HG03378 (cell line): ENCODE measurements at regions not wholly inside any gene's neighbourhood (a gene's known extent, or its start where the extent isn't known, plus 50 kb on each side); places are given as distances from the start of the nearest gene placed in this dataset.

Experiments used
- ATAC-seq: cut with Tn5 transposase; IDR thresholded peaks from one replicate; pipeline ENCODE4 v1.9.1; 2021; ENCODE audit warnings: mild to moderate bottlenecking, moderate library complexity; ENCODE audit not compliant: unreplicated experiment

DNA sequence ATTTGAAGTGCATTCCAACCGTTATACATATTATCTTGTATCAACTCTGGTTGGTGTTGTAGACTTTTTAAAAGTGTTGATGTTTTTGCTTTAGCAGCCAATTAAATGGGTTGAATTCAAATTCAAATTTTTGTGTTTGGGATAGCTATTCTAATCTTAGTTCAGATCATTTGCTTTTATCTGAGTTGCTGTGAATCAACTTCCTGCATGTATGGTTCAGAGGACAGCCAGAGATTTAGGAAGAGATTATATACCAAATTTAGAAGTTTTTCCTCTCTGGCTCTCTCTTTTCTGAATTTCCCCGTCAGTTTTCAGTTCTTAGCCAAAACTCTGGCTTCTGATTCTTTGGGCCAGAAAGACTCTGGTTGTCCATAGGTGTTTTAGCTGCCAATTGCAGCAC is 415.5 kb downstream of the NUF2 start:
- no peak for ATAC-seq

DNA sequence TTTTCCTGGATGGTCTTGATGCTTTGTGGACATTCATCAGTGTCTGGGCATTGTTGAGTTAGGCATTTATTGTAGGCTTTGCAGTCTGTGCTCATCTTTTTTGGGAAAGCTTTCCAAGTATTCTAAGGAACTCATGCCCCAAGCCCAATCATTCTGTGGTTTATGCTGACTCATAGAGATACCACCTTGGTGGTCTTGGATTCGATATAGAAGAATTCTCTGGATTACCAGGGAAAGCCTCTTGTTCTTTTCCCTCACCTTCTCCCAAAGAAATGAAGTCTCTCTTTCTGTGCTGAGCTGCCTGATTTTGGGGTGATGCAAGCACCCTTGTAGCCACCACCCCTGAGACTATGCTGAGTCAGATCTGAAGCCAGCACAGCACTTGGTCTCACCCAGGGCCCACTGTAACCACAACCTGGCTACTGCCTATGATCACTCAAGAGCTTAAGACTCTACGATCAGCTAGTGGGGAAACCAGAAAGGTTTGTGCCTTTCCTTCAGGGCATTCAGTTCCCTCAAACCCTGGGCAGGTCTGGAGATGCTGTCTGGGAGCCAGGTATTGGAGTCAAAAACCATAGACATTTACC is 422.6 kb downstream of the NUF2 start:
- ATAC-seq, result no peak

DNA sequence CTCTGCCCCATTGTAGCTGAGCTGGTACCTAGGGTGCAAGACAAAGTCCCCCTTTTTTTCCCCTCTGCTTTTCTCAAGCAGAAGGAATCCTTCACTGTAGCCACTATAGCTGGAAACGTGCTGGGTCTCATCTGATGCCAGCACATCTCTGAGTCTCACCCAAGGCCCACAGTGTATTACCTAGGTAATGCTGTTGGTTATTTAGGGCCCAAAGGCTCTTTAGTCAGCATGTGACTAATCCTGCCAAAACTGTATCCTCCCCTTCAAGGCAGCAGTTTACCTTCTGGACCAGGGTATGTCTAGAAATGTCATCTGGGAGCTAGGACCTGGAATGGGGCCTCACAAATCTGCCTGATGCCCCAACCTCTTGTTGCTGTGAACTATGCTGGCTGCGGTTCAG is 423.4 kb downstream of the NUF2 start:
- no peak for ATAC-seq

DNA sequence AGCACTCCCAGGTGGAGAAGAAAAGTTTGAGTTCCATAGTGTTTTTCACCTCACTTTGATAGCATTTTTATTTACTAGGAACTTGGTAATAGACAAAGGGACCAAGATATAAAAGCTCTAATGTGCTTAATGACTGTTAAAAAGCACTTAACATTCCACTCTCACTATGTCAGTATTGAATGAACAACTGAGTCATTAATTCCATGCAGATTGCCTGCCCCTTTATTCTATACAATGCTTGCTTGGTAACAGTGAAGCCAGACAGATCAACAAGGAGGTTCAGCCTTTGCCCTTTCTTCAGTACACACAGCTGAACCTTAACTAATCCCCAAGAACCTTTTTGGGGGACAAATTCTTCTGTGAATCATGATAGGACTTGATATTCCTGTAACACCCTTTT is 425.5 kb downstream of the NUF2 start:
- no peak for ATAC-seq

DNA sequence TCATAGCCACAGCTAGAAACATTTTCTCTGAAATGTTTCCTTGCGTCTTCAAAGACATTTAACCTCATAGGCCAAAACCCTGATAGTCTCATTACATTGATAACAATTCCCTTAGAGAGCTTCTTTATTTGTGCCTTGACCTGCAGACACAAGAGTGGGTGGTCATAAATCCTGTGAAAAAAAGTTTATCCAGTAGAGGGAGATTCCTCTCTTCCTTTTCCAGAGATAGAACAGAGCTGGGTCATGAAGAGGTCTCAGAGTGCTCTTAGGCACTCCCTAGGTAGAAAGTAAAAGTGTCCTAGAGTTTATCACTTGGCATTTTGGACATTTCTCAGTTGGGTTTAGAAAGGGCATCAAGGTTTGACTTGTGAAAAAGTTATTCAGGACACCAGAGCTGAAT is 426.1 kb downstream of the NUF2 start:
- no peak for ATAC-seq

DNA sequence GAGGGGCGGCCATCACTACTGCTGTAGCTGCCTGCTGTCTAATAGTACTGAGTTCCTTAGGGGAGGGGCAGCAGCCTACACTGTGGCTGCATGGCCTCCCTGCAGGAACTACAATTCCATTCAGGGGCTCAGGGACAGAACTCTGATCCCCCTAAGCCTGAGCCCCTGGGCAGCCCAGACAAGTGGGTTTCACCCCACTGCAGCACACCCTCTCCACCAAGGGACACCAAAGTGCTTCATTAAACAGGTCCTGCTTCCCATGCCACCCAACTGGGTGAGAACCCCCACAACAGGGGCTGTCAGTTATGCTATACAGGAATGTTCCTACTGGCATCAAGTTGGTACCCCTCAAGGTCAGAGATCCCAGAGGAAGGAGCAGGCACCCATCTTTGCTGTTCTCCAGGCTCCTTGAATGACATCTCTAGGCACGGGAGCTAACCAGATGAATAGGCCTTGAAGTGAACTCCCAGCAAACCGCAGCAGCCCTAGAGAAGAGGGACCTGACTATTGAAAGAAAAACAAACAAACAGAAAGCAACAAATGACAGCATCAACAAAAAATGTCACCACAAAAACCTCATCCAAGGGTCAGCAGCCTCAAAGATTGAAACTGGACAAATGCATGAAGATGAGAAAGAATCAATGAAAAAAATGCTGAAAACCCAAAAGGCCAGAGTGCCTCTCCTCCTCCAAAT is 437.4 kb downstream of the NUF2 start:
- ATAC-seq, result no peak

DNA sequence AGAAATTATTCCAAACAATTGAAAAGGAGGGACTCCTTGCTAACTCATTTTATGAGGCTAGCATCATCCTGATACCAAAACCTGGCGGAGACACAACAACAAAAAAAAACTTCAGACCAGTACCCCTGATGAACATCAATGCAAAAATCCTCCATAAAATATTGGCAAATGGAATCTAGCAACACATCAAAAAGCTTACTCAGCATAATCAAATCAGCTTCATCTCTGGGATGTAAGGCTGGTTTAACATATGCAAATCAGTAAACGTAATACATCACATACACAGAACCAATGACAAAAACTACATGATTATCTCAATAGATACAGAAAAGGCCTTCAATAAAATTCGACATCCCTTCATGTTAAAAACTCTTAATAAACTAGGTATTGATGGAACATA is 440.1 kb downstream of the NUF2 start:
- no peak for ATAC-seq

DNA sequence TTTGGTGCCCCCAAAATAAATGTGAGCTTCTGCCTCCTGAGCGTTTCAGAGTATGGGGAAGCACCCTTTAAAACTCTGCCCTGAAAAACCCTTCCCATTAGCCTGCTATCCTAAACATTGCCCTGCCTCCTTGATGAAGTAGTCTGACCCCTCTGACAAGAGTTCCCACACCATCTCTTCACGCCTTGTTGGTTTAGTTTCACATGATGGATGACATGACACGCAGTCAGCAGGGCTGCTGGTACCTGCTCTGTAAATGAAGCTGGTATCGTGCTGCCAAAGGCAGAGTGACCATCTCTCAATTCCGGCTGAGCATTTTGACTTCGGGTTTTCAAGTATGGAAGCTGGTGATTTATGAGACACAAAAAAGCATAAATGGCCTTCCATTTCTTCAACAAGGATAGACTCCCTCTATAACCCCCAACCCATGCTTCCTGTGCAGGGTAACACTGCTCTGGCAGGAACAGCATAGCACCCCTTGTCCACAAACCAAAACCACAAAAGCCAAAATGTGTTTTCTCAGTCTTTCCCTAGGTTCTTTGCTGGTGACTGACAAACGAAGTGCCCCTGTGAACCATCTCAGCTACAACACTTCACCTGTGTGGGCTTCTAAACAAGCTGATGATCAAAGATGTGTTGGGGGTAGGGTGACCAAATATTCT is 444.6 kb downstream of the NUF2 start:
- no peak for ATAC-seq

DNA sequence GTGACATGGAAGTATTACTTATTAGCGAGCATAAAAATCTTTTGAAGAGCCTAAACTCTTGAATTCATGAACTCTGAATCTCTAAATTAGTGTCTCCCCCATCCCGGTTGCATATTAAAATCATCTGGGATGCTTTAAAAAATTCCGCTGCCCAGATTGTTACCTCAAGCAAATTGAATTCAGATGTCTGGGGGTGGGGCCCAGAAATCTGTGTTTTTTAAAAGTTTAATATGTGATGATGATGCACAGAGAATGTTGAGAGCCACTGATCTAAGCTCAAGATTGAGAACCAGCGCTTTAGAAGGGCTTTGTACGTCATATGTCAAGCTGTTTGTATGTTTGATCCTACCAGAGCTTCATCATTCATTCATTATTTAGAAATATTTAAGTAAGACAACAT is 446.8 kb downstream of the NUF2 start:
- no peak for ATAC-seq

DNA sequence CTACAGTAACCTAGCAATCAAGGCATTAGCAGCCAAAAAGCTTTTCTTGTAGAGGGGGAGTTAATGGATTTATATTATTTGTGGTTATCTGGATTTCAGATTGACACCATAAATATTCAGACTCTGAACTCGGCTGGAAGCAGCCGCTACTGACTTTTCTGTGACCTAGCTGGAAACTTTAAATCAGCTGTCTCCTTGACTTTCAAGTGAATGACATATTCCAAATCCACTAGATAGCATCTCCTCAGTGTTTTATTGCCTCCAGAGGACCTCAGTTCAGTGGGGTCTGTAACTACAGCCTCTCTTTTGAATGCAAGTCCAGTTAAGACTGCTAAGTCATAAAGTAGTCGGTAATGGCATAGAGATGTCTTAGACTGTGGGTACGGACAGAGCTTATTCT is 448.5 kb downstream of the NUF2 start:
- ATAC-seq, result no peak

DNA sequence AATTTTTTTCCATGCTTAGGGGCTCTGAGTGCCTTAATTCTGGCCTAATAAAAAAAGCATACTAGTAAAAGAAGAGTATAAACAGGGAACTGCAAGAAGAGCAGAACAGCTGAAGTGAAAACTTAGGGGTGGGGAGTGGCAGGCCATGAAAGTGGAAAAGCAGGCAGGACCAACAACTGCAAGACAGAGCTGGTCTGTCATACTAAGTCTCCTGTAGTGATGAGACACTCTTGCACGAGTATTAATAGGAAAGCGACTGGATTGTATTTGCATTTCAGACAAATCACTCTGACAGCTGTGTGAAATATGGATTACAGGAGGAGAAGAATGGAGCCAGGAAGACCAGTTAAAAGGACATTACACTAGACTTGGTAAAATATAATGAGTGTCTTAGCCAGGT is 449.9 kb downstream of the NUF2 start:
- ATAC-seq, result no peak

DNA sequence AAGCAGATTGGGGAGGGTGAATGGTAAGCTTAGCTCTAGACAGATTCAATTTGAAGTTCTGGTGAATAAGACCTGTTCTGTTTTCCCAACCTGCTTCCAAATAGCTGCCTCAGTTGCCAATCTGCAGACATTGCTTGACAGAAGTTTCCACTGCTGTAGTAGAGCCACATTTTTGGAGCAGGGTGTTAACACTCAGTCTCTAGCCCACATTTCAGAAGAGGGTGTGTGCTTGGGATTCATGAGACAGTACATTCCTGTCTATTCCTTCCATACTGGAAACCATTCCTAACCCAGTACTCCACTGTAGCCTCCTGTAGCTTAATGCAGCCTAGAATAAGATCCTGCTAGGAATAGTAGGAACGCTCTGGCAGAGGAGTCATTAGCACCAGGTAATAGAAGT is 450.5 kb downstream of the NUF2 start:
- no peak for ATAC-seq

DNA sequence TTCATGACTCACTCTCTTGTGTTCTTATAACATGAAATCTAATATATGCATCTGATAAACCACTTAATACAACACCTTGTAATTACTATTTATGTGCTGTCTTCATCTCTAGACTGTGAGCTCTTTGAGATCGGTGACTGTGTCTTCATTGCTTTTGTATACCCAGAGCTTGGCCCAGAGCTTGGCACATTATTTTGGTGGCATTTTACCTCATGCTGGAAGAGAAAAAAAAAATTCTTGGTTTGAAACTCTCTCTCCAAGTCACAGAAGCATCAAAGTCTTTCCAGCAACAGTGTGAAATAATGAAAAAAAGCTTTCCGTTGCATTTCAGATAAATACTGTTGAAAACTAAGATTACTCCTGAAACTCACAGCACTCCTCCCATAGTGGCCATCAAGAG is 451.6 kb downstream of the NUF2 start:
- ATAC-seq, result no peak

DNA sequence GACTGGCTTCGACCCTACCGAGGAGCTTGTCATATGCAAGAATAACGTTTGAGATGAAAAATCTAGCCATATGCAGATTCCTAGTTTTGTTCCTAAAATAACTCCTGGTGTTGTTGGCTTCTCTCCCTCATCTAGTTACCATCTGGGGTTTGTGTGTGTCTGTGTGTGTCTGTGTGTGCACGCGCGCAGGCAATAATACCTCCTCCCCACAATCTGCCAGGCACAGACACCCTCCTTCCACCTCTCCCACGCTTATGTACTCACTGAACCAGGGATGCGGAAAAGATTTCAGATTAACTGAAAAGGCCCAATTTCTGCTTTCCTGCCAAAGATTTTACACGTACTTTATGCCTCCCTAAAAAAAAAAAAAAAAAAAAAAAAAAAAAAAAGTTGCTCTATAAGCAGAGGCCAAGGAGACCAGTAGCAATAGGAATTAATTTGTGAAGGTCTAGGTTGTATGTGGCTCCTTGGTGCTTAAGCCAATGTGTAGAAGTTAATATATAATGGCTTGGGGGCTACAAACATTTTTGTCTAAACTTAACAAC is 452.7 kb downstream of the NUF2 start:
- ATAC-seq, result no peak

DNA sequence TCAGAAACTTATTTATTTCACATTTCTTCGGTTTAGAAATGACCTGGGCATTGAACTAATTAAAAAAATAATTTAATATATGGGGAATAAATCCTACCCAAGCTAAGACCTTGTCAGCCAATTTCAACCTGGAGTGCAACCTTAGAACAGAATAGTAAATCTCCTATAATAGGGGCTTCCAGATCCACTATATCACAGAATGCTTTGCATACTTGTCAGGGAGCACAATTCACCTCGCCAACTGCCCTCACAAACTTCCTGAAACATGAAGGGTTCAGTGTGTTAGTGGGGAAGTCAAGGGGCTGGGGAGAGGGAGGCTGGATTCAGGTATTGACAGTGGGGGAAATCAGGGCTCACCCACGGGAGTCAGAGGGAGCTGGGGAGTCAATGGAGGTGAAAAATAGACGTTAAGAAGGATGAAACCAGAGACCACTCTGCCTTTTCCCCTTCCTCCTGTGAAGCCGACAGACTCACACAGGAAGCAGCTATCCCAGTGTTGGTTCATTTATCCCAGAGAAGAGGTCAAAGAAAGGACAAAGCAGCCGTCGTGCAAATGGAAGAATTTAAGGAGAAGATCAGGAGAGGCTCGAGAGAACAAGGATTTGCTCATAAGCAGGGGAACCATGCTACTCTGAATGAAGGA is 453.3 kb downstream of the NUF2 start:
- no peak for ATAC-seq

DNA sequence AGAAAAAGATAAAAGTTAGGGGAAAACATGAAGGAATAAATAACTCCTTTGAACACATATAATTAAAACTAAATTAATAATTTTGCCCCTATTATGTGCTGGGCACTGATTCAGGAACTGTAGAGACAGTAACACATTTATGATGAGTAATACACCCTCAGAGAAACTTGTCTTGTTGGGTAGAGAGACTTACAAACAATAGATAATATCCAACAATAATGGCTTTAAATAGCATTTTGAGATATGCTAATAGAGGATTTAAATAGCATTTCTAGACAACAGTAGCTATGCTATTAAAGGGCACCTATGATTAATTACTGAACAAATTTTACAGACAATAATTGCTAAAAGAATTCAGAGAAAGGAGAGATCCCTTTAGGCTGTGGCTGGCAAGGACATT is 455.5 kb downstream of the NUF2 start:
- no peak for ATAC-seq

DNA sequence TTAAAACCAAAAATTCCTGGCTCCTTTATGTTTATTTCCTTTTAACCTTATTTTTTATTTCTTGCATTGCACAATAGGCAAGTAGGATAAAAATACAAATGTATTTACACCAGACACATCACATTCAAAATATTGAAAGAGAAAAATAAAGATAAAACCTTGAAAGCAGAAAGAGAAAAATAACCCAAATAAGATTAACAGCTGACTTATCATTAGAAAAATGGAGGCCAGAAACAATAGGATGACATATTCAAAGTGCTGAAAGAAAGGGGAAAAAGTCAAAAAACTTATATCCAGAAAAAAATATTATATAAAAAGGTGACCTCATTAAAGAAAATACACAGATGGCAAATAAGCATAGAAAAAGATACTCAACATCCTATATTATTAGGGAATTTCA is 459.4 kb downstream of the NUF2 start:
- ATAC-seq, result no peak

DNA sequence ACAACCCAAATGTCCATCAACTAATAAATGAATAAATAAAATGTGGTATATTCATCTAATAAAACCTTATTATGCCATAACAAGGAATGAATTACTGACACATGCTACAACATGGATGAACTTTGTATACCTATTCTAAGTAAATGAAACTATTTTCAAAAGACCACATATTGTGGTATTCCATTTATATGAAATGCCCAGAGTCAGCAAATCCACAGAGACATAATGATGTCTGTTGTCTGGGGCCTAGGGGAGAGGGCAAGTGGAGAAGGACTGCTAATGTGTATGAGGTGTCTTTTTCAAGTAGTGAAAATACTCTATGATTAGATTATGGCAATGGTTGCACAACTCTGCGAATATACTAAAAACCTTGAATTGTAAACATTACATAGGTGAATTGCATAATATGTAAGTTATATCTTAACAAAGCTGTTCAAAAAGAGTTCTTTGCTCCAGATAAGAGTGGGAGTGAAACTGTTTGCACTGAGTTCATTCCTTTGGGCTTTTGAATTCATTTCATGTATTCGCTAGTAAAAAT is 464.2 kb downstream of the NUF2 start:
- no peak for ATAC-seq

DNA sequence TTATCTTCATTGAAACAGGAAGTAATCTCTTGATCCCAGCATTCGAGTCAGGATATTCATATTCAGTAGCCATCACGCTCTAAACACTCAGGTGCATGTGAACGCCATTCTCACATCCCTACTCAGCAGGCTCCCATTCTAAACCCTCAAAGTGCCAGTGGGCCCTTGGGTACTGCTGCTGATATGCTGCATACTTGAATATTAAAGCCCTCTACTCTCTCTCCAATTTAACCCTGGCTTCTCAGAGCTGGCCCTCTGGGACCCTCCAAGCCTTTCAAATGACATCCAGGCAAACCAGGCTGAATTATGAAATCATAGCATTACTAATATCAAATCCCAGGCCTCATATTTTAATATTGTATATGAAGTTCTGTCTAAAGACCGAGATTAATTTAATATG is 468.2 kb downstream of the NUF2 start:
- no peak for ATAC-seq

DNA sequence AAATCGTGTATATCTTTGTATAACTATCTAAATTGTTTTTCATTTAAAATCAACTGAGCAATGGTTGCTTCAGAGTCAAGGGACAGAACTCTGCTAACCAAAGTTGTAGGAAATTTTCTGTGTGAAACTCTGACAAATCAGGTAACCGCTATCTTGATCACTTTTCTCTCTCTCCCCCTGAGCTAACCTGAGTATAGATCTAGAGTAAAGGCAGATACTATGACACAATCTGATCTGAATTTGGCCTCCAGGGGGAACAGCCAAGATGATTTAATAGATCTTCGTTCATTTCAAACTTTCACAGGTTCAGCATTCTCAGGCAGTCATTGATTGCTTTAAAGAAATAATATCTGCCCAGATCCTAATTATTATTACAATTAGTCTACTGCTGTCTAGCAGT is 472.8 kb downstream of the NUF2 start:
- ATAC-seq, result no peak

DNA sequence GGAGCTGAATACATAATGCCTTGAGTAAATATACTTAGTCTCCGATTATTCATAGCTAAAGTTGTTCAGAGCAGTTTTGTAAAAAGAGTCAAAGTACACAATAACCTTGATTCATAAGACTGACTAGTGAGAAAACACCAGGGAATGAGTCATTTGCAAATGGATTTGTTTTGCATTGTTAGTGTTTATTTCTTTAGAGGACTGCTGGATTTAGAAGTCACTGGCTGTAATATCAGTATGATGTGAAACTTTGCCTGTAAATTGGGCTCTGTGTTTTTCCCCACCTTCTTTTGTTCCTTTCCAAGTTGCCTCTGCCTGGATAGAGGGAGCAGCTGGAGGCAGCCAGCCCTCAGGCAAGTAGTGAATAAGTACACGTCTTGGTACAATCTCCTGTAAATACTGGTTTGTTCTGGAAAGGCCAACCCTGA is 474.7 kb downstream of the NUF2 start:
- ATAC-seq, result no peak

DNA sequence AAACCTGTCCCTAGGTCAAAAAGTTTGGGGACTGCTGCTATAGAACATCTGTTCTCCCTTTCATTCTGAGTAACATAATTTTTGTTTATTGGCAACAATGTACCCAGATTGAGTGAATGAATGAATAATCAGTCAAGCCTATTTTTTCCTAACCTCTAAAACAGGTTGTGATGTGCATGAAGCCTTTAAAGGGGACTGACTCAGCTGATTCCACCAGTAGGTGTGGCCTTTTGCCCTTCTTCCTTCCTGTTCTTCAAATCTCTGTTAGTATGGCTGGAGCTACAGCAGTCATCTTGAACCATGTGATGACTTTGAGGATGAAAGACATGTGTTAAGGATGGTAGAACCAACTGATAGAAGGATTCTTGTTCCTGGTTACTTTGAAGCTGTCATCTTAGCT is 476.1 kb downstream of the NUF2 start:
- ATAC-seq, result no peak
